Ovary (tissue), 7 donors: ENCODE measurements at regions not wholly inside any gene's neighbourhood (a gene's known extent, or its start where the extent isn't known, plus 50 kb on each side); places are given as distances from the start of the nearest gene placed in this dataset.

Experiments used
- DNase-seq, 5 donors: peaks; one replicate each; pipeline ENCODE4 v3.0.0-alpha.2; 2019 to 2020
- H3K27ac ChIP-seq, 2 donors: fragments of 200-600 bp; one replicate each; pipeline versions ENCODE4 v1.5.1 to v1.8.0; 2019 to 2022
- H3K27me3 ChIP-seq: fragments of 200-600 bp; one replicate; pipeline ENCODE4 v1.8.0; 2022
- H3K36me3 ChIP-seq: fragments of 200-600 bp; sonication (generic); one replicate; pipeline ENCODE4 v1.5.1; 2019
- H3K4me1 ChIP-seq: one replicate; pipeline ENCODE4 v1.8.1; 2013; ENCODE audit warnings: mild to moderate bottlenecking, moderate library complexity; ENCODE audit not compliant: insufficient read depth
- H3K4me3 ChIP-seq: fragments of 200-600 bp; sonication (generic); one replicate; pipeline ENCODE4 v1.5.1; 2017
- H3K9me3 ChIP-seq, 2 donors: fragments of 200-600 bp in 1 of 2; sonication (generic) in 1 of 2; one replicate each; pipeline versions ENCODE4 v1.5.1 to v1.8.1; 2013 to 2019; ENCODE audit warnings: mild to moderate bottlenecking in 1 of 2, moderate library complexity in 1 of 2
- EP300 ChIP-seq: sonication (generic); formaldehyde crosslinking; IDR thresholded peaks from one replicate; pipeline ENCODE4 v1.6.1; 2017; ENCODE audit warnings: antibody characterized with exemption
- POLR2A ChIP-seq: fragments of 450-650 bp; IDR thresholded peaks from one replicate; pipeline ENCODE4 v1.6.1; 2017; ENCODE audit warnings: antibody characterized with exemption, mild to moderate bottlenecking, moderate library complexity
- WGBS, 3 donors: extraction: QIAGEN DNeasy Blood & Tissue Kit in 1 of 3; methylation state at CpG; one replicate each; pipeline versions ENCODE4 v1.1.5 to v1.1.7; 2013 to 2017; 5-methylcytosine and 5-hydroxymethylcytosine counted together
- intact Hi-C, 4 donors: fragments of 100-400 bp; cut with DNase I; formaldehyde crosslinking; loops; one replicate each; pipeline versions ENCODE4 v1.11.0 to v1.15.1; 2022 to 2023
- TF ChIP-seq, protein P1 (sequence below), 3 donors: fragments of 450-650 bp in 2 of 3; fragments of 200-600 bp in 1 of 3; IDR thresholded peaks; one replicate each; pipeline versions ENCODE4 v1.5.1 to v1.8.0; 2016 to 2022; ENCODE audit warnings: antibody characterized with exemption in 3 of 3, mild to moderate bottlenecking in 1 of 3
- donor health status: DM: no; HTN: no; CAD: no; lungs with moderate emphysema.
- donor health status: DM: no; HTN: no; CAD: no.
- donor health status: Bipolar disorder and iron deficiency.
- donor health status: DM: no; HTN: no; CAD: no.
- donor health status: DM: yes; HTN: yes; CAD: no.

DNA sequence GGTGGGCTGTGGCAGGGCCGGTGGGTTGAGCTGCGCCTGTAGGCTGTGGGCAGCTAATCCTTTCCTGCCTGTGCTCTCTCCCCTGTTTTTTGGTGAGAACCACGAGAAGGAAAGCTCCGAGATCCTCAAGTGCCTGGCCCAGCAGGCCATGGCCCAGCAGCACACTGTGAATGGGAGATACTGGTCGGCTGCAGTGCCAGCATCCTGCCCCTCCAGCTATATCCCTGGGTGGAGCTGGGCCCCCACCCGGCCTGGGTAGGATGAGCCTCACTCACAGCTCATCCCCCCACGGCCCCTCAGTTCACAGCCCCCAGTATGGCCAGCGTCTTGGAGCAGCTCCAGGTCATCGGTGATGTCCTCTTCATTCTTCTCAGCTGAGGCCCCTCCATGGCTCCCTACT is 164.4 kb upstream of the ZNF267 start:
- no peaks in the 10 kb centered on the region for H3K27me3 ChIP-seq
- no peak for DNase-seq
- intact Hi-C loops: loop anchor here in 1 of 4 donors (10.0 kb wide), 2 partner anchors 204 to 524 kb away; partner anchors contain the start of genes FUS and RUSF1
- H3K27ac ChIP-seq: no peak overlapping the region
- TF ChIP-seq EP300 (no peak), POLR2A (no peak)
- TF ChIP-seq, protein P1, sequence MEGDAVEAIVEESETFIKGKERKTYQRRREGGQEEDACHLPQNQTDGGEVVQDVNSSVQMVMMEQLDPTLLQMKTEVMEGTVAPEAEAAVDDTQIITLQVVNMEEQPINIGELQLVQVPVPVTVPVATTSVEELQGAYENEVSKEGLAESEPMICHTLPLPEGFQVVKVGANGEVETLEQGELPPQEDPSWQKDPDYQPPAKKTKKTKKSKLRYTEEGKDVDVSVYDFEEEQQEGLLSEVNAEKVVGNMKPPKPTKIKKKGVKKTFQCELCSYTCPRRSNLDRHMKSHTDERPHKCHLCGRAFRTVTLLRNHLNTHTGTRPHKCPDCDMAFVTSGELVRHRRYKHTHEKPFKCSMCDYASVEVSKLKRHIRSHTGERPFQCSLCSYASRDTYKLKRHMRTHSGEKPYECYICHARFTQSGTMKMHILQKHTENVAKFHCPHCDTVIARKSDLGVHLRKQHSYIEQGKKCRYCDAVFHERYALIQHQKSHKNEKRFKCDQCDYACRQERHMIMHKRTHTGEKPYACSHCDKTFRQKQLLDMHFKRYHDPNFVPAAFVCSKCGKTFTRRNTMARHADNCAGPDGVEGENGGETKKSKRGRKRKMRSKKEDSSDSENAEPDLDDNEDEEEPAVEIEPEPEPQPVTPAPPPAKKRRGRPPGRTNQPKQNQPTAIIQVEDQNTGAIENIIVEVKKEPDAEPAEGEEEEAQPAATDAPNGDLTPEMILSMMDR (IDR thresholded peaks at IDR 0.05): no peak
- H3K4me3 ChIP-seq: no peak overlapping the region
- H3K4me1 ChIP-seq: peaks cover under 1% of the 10 kb centered on the region
- no peaks in the 10 kb centered on the region for H3K9me3 ChIP-seq
- H3K36me3 ChIP-seq: no peaks in the 10 kb centered on the region
- 87 to 91% (median 89%) methylated on average over 9 of the region's 9 CpGs for whole genome bisulfite sequencing, 3 donors

DNA sequence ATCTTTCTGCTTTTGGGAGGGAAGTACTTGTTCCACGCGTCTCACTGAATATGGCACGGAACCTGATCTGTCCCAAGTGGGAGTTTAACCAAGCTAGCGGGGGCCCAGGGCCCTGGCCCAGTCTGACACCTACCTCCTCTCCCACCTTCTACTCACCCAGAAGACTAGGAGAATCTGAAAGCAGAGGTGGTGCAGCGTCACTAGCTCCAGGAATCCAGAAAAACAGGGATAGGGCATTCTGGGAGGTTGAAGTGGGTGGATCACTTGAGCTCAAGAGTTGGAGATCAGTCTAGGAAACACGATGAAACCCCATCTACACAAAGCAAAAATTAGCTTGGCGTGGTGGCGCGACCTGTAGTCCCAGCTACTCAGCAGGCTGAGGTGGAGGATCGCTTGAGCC is 163.5 kb upstream of the ZNF267 start:
- WGBS, 3 donors: 85 to 95% (median 85%) methylated on average over 10 of the region's 10 CpGs
- Histone ChIP-seq H3K36me3 (no peaks in the 10 kb centered on the region), H3K4me1 (peaks cover 2% of the 10 kb centered on the region), H3K4me3 (no peak overlapping the region), H3K27ac (no peak overlapping the region), H3K9me3 (no peaks in the 10 kb centered on the region), H3K27me3 (no peaks in the 10 kb centered on the region)
- DNase-seq: no peak
- intact Hi-C loops: no loop called here
- TF ChIP-seq EP300 (no peak), POLR2A (no peak)
- TF ChIP-seq, protein P1 (IDR thresholded peaks at IDR 0.05): no peak

DNA sequence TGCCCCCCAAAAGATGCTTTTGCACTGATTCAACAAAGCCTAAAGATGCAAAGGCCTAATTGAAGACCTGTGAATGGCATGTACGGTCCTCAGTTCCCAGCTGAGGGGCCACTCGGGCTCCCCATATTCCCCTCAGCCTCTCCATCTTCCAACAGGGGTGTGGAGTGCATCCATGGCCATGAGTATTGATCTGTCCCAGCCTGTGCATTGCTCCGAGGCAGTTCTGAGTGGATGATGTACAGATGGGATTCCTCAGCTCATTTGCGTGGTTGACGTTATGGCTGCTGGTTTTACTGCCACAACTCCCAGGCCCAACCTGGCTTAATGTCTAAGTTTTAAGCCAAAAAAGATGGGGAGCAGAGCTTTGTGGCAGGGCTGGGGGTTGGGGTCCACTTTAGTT is 162.7 kb upstream of the ZNF267 start:
- Histone ChIP-seq H3K27ac (no peak overlapping the region), H3K4me1 (peaks cover 2% of the 10 kb centered on the region), H3K4me3 (no peak overlapping the region), H3K9me3 (no peaks in the 10 kb centered on the region), H3K27me3 (no peaks in the 10 kb centered on the region), H3K36me3 (no peaks in the 10 kb centered on the region)
- no peak for DNase-seq
- no peak for TF ChIP-seq EP300
- no peak for TF ChIP-seq POLR2A
- TF ChIP-seq, protein P1 (IDR thresholded peaks at IDR 0.05): no peak
- intact Hi-C loops: no loop called here
- 62 to 80% (median 71%) methylated on average over 5 of the region's 5 CpGs for WGBS, 3 donors

DNA sequence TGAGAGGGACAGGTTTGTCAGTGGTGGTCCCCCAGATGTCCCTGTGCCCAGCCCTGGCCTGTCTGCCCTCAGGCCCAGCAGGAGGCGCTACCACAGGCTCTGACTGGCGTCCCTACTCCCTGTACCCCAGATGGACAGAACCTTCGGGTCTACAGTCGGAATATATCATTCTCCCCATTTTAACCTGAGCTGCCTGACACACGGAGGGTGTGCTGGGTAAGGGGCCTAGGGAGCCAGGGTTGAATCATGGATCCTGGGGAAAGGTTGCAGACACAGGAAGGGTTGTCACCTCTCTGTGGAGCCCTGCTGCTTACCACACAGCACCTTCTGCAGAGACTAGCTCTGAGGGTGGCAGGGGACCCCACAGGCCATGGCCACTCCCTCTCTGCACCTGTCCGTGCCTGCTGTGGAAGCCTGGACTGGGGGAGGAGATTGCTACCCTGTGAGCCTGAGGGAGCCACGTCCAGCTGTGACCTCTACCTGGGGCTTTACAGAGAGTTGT is 162.2 kb upstream of the ZNF267 start:
- TF ChIP-seq, protein P1 (IDR thresholded peaks at IDR 0.05): no peak
- TF ChIP-seq POLR2A (no peak), EP300 (no peak)
- 69 to 82% (median 70%) methylated on average over 7 of the region's 7 CpGs for WGBS, 3 donors
- intact Hi-C loops: no loop called here

More for the DNA sequence above, 162.2 kb upstream of the ZNF267 start:
- peaks cover 2% of the 10 kb centered on the region for H3K4me1 ChIP-seq
- H3K36me3 ChIP-seq: no peaks in the 10 kb centered on the region
- H3K27me3 ChIP-seq: no peaks in the 10 kb centered on the region
- no peak for DNase-seq
- H3K4me3 ChIP-seq: no peak overlapping the region
- H3K27ac ChIP-seq: no peak overlapping the region
- H3K9me3 ChIP-seq: no peaks in the 10 kb centered on the region
